ENCODE measurements at regions not wholly inside any gene's neighbourhood (a gene's known extent, or its start where the extent isn't known, plus 50 kb on each side); places are given as distances from the start of the nearest gene placed in this dataset.

DNA sequence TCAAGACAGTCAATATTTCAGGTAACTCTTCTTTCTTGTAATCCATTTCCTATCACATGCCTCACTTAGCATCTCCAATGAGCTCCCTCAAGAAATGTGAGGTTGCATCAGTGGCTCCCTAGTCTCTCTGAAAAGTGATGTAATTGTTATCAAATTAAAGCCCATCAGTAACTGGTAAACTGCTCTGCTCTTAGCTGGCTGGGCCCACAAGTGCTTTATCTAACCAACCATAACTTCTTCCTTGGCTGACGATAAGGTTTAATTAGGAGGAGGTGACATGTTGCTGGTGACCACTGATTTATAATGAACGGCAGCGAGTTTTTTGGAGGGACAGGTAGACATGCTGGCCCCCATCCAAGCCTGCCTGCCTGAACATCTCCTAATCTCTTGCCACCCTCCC, 79.6 kb downstream of the RTP4 start:
- TF ChIP-seq, protein P1, sequence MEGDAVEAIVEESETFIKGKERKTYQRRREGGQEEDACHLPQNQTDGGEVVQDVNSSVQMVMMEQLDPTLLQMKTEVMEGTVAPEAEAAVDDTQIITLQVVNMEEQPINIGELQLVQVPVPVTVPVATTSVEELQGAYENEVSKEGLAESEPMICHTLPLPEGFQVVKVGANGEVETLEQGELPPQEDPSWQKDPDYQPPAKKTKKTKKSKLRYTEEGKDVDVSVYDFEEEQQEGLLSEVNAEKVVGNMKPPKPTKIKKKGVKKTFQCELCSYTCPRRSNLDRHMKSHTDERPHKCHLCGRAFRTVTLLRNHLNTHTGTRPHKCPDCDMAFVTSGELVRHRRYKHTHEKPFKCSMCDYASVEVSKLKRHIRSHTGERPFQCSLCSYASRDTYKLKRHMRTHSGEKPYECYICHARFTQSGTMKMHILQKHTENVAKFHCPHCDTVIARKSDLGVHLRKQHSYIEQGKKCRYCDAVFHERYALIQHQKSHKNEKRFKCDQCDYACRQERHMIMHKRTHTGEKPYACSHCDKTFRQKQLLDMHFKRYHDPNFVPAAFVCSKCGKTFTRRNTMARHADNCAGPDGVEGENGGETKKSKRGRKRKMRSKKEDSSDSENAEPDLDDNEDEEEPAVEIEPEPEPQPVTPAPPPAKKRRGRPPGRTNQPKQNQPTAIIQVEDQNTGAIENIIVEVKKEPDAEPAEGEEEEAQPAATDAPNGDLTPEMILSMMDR (IDR thresholded peaks at IDR 0.05) = no peak

GRCh38 chr3:187445356-187445755, 77.2 kb downstream of the RTP4 start:
- H3K9me3 ChIP-seq = no peaks in the 10 kb centered on the region
- intact Hi-C loops (cut with DNase I) = no loop called here
- H3K36me3 ChIP-seq = no peaks in the 10 kb centered on the region
- no peak overlapping the region for H3K4me3 ChIP-seq
- H3K27me3 ChIP-seq = no peaks in the 10 kb centered on the region
- ATAC-seq (no peak), DNase-seq (no peak)
- H3K27ac ChIP-seq = no peak overlapping the region
- TF ChIP-seq, protein P1 (IDR thresholded peaks at IDR 0.05) = no peak
- no peaks in the 10 kb centered on the region for H3K4me1 ChIP-seq

More for the DNA sequence above, 79.6 kb downstream of the RTP4 start:
- H3K9me3 ChIP-seq = no peaks in the 10 kb centered on the region
- H3K27ac ChIP-seq = no peak overlapping the region
- intact Hi-C loops (cut with DNase I) = no loop called here
- no peaks in the 10 kb centered on the region for H3K4me1 ChIP-seq
- H3K4me3 ChIP-seq = no peak overlapping the region
- H3K36me3 ChIP-seq = no peaks in the 10 kb centered on the region
- DNase-seq (no peak), ATAC-seq (no peak)
- no peaks in the 10 kb centered on the region for H3K27me3 ChIP-seq

- H3K9me3 ChIP-seq = no peaks in the 10 kb centered on the region
- intact Hi-C loops (cut with DNase I) = no loop called here
- H3K27ac ChIP-seq = no peak overlapping the region
- no peak overlapping the region for H3K4me3 ChIP-seq
- no peak for DNase-seq
- H3K4me1 ChIP-seq = no peaks in the 10 kb centered on the region
- H3K27me3 ChIP-seq = no peaks in the 10 kb centered on the region
- no peak for ATAC-seq
- no peaks in the 10 kb centered on the region for H3K36me3 ChIP-seq
- TF ChIP-seq, protein P1 (IDR thresholded peaks at IDR 0.05) = no peak
Measured at GRCh38 chr3:187434524-187434923, 66.3 kb downstream of the RTP4 start.

DNA sequence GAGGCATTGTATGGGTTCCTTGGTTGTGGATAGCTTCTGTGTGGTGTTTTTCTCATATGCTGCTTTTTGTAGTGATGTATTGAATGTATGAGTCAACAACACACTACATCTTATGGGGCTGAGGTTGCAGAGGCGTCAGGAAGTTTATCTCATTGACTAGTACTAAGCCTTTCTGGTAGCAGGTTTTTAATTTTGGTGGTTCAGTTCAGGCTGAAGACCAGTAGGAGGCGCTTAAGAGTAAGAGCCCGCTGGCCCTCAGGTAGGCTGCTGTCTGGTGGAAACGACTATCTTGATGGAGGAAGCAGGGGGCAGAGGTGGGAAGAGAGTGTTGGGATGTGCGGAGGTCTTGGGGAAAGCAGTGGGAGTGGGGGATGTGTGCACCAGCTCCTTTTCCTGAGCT, 62.4 kb downstream of the RTP4 start:
- Histone ChIP-seq H3K36me3 (no peaks in the 10 kb centered on the region), H3K4me3 (no peak overlapping the region), H3K4me1 (no peaks in the 10 kb centered on the region), H3K9me3 (no peaks in the 10 kb centered on the region), H3K27ac (no peak overlapping the region), H3K27me3 (no peaks in the 10 kb centered on the region)
- ATAC-seq (no peak), DNase-seq (no peak)
- intact Hi-C loops (cut with DNase I) = no loop called here
- TF ChIP-seq, protein P1 (IDR thresholded peaks at IDR 0.05) = no peak

Data from upper lobe of right lung (tissue), 1 donor.